ENCODE measurements at regions not wholly inside any gene's neighbourhood (a gene's known extent, or its start where the extent isn't known, plus 50 kb on each side); places are given as distances from the start of the nearest gene placed in this dataset.
A peak's percentile ranks its signal among the peaks of the same experiment; 100 is the strongest.

DNA sequence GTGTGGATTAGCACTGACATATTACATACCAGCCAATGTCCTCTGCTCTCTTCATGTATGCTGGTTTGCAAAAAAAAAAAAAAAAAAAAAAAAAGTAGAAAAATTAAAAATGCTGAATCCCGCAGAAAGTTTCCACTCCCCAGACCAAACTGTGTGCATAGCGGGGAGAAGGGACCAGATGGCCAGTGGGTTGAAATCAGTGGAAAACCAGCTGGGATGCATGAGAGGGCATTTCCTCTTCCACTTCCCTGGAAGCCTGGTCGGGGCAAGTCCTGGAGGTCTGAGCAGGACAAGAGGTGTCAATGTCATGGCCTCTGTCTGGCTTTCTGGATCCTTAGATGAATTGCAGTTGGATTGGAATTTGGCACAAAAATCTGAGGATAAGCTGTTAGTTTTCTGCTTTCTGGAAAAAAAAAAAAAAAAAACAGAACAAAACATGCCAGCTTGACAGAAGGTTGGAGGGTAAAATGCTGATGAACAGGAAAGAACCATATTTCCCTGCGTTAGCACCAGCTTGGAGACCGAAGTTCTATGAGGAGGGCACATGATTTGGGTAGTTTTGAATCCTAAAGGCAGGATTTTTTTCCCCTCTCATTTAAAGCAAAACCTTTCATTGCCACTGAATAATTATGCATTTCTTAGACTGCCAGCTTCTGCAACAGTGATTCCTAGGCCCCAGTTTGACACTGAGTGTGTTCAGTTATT is 941.5 kb upstream of the EEF2KMT start:
- DNase-seq: peak in 1 of 14 donors; percentile 89

DNA sequence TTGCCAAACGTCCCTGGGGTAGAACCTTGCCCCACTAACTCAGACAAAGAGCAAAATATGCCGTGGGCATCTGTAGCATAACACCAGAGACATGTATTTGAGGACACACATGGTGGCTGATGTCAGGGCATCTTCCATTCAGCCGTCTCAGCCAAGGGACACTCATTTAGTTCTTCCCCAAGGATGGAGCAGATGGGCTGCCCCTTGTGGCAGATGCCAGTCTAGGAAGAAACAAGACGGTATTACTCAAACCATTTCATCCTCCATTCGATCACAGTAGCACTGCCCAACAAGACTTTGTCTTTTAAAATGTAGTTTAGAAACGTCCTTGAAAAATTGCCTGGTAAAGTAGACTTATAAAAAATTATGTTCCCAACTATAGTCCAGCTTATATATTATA is 937.6 kb upstream of the EEF2KMT start:
- peak in 1 of 14 donors; percentile 61 for DNase-seq

DNA sequence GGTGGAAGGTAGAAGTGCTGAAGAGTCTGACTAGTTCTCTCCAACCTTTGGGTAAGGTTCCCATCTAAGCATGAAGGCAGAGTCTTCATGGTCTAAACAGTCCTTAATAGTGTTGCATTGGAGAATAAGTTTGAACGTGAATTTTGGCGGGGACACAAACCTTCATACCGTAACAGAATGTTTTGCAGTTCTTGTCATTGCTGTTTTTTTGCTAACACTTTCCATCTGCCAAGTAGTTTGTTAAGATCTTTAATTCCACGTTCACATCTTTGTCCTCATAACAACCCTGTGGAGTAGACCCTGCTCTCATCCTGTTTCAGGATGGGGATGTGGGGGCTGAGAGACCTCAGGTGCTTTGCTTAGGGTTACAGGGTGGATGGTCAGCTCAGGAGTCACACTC is 936.9 kb upstream of the EEF2KMT start:
- DNase-seq: no peak

DNA sequence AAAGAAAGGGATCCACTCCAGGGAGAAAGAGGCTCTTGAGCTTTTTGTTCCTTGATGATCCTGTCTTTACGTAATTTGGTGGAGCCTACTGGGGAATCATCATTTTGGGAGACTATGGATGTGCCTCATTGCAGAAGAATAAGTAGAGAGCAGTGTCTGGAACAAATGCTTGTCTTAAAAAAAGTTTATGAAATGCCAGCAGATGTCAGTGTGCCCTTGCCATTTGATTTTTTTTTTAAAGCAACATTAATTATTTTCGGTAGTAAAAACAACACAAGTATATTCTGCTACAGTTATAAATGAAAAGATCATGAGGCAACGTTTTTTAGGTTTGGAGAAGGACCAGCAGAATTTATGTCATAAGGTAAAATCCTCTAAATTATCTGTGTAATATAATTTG is 934.8 kb upstream of the EEF2KMT start:
- peak in 1 of 14 donors; percentile 58 for DNase-seq

DNA sequence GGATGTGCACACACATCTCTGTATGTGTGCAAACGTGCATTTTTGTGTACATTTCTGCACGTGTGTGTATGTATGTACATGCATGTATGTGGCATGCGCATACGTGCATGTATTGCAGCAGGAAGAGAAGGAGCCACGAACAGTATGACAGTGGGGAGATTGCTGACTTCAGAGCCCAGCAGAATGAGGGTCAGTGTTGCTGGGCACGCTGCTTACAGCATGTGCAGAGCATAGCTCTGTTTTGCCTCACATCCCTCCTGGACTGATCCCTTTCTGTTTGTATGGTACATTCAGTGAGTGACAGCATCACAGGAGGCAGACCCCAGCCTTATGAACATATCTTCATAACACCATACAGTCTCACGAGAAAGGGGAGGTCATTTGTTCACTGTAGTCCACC is 934.0 kb upstream of the EEF2KMT start:
- DNase-seq: peak in 1 of 14 donors; percentile 75

DNA sequence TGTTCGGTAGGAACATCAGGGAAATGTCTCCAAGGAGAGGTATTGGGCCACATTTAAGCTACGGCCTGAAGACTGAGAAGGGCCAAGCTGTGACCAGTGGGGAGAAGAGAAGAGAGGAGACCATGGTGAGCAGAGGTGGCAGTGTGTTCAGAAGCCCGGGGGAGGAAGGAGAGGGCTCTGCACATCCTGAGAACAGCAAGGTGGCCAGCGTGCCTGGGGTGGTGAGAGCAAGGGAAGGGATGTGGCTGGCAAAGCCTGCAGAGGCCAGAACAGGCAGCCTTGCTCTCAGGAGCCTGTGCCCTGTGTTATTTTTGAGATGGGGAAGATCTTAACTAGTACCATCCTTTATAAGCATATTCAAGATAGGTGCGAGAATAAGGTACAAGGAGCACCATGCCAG is 933.5 kb upstream of the EEF2KMT start:
- peak in 1 of 14 donors; percentile 76 for DNase-seq

DNA sequence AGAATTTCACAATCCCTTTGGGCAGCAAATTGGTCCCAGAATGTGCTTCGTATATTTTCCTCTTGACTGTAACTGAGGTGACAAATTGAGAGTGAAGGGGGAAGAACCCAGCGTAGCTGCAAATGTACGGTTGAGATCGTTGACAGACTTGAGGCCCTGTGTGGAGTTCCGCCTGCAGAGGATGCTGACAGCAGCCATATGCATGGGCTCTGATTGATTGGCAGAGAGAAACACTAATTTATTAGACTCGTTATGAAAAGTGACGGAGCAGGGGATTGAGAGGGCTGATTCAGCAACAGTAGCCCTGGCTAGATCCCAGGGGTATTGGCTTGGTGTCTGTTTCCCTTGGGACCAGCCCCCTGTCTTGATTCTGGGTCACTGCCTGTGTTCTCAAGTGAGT is 930.1 kb upstream of the EEF2KMT start:
- no peak for DNase-seq

DNA sequence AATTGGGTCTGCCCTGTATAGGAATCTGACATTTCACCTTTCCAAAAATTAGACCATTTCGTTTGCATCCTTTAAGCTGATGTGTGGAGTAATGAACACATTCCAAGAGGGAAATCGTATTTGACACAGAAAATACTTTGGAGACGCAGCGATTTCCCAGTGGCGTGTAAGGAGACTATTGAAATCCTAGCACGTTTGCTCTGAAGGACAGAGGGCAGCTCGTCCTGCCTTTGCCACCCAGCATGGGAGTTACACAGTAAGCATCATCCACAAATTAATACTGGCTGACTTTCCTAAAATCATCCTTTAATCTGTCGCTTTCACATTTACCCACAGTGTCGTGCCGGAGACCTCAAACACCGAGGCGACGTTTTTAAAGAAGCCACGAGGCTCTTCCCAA is 925.9 kb upstream of the EEF2KMT start:
- peak in 1 of 14 donors; percentile 29 for DNase-seq

DNA sequence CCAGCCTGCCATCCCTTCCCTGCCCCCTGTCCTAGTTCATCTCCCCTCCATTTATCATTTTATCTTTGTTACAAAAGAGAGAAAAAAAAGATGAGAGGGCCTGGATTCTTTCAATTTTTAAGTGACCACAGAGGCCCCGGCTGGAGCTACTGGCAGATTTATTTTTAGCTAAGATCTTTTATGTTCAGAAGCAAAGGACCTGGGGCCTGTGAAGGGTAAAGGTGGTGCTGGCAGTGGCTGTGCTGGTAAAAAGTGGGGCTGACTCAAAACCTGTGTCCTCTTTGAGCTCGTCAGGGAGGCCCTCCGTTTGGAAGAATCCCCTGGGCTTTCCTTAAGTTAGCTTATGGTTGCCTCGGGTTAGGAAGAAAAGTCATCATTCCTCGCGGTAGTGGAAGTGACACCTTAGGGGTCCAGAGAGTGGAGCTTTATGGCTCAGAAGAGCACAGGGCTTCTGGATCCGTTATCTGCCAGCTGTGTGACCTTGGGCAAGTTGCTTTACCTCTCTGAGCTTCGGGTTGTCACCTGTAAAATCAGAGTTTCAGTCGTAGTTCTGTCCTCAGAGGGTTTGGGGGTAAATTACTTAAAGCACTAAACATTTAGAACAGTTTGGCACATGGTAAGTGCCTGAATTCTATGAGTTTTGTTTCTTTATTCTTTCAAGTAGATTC is 923.8 kb upstream of the EEF2KMT start:
- DNase-seq: peak in 1 of 14 donors; percentile 59

DNA sequence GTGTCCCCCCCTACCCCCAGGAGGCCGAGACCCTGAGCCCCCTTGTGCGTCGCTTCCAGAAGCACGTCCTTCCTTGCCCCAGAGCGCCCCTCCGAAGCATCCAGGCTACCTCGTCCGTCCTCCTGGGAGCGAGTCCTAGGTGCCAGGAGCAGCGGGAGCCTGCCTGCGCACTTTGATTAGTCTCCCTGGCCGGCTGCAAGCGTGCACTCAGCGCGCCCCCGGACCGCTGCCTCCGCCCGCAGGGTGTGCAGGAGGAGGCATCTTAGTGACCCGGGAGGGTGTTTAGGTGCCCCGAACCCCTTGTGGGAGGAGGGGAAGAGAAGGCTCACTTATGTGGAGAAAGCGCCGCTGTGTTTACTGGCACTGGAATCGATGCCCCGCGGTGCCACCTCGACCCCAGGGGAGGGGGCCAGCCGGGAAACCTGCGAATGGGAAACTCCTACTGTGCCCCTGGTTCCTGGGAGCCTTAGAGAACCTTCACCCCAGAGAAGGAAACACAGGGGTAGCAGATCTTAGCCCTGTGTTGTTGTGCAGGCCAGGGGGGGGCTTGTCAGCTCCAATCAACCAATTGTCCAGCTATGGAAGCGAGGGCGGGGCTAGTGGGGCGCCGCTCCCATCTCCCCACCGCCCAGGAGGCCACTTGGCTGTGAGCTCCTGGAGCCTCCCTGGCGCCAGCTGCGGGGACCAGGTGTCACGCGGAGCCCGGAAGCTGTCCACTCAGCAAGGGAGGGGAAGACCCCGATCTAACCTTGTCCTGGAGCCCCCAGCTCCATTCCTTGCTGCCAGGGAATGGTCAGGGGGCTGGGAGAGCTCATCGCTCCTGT is 922.8 kb upstream of the EEF2KMT start:
- DNase-seq: peak in 2 of 14 donors; percentile 13 to 67

DNA sequence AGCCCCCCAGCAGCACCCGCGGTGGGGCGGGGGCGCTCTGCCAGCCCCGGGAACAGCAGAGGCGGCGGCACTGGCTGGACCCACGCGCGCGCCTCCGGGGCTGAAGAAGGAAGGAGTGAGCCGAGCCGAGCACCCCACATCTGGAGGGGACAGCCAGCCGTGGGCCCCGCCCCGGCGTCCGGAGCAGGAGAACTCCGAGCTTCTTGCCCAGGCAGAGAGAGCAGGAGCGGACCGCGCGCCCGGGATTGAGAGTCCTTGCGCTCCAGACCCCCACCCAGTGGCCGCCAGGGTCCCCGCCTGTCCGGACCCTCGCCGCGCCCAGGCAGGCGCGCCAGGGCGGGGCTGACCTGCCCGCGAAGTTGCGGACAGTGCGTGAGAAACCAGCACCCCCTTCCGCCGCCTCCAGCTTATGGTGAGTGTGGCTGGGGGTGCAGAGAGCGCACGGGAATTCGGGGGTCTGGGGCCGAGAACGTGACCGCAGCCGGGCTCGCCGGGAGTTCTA is 921.9 kb upstream of the EEF2KMT start:
- peak in 2 of 14 donors; percentile 8 to 53 for DNase-seq

DNA sequence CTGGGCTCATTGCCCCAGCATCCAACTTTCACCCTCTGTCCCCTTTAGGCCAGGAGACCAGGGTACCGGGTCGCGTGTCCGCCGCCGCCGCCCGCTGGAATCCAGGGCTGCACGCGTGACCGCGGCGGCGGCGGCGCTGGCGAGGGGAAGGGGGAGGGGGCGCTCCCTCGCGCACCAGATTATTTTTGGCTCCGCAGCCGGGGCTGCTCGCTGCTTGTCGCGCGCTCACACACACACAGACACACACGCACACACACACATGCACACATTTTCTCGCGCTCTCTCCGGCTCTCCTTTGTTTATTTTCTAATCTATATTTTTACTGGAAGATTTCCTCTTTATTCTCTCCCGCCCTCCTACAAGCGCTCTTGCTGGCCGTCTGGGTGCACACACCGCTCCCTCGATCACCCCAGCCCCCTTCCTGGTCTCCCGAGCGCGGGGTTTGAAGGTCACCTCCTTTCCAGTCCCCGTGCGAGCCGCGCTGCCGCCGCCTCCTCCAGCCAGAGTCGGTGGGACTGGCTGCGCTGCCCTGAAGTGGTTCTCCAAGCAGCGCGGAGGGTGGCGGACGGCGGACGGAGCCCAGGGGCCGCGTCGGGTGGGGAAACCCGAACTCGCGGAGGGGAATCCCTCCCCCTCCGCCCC is 921.4 kb upstream of the EEF2KMT start:
- DNase-seq: peak in 1 of 14 donors; percentile 51

DNA sequence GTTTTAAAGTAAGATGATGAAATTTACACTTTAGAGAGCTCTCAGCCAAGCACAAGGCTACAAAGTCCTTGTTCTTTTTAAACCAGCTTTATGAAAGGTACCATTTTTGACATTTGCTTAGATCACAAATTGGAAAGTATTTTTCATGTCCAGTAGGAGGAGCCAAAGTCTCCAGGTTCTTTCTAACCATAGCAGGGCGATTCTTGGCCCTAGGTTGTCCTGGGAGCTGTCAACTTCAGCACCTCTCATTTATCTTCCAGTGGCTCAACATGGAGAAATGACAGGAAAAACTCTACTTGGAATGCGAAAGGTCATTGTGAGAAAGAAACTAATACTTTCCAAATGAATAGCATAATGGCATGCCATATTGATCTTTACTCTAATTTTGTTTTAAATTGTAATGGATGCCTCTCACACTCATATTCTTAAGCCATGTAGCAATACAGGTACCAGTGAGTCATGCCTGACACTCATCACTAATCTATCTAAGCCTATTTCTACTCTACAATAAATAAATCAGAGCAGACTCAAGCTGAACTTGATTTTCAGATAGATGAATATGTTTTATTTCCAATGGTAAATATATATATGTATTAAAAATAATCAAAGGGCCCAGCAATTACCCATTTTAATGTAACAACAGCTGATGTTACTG is 919.1 kb upstream of the EEF2KMT start:
- DNase-seq: peak in 1 of 14 donors; percentile 45

DNA sequence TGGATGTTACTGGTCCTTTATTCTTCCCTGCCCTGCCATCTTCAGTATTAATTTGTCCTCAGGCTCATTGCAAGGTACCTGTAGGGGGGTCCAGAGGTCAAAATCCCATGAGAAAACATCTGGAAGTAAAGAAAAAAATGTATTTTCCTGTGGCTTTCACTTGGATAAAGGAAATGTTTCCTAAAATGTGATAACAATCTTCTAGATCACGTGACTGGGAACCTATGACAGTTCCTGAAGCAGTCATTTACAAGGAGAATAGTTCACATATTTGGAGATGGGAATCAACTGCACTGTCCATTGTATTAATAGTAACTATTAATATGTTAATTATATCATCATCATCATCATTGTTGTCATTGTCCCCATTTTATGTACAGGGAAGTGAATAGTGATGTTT is 915.1 kb upstream of the EEF2KMT start:
- no peak for DNase-seq

DNA sequence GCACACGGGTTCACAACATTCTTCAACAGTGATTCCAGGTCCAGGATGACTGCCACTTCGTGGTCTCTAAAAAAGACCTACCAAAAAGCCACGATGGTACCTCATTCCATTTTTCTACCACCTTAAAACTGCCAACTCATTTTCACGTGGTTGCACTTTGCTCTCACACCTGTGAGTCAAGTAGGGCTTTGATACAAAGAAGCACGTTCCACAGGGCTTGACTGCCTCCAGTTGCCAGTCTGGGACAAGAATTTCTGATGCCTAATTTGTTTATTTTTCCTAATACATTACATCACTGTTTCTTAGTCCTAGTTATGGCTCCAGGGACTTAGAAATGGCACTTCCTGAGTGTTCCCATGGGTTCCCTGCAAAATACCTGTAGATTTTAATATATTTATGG is 911.6 kb upstream of the EEF2KMT start:
- DNase-seq: no peak

DNA sequence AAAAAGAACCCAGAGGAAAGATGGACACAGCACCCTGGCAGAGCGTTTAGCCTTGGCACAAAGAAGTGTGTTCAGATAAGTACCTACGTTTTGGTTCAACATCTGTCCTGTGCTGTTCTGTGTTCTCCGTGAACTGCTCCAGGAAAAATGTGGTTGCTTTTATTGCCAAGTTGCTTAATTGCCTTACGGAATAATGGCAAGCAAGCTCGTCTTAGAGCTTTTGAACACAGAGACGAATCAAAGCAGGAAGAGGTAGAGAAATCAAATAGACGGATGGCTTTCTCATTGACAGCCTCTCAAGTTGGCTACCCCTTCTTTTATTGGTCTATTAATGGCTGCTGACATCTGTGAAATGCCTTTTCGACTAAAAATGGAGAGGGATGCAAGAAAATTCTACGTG is 911.1 kb upstream of the EEF2KMT start:
- DNase-seq: no peak

DNA sequence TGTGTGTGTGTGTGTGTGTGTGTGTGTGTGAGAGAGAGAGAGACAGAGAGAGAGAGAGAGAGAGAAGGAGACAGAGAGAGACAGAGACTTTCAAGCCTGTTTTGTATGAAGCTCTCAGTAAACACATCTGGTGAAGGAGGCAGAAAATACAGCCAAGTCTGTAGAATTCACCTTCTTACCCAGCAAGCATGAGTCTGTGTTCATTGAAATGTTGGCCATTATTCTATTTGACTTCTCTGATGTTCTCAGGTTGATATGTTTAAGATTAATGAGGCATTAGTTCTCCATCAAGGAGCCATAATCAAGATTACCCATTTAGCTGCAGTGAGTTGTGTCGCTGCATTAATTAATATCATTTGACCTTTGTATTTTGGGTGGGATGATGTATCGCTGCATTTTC is 895.8 kb upstream of the EEF2KMT start:
- no peak for DNase-seq

DNA sequence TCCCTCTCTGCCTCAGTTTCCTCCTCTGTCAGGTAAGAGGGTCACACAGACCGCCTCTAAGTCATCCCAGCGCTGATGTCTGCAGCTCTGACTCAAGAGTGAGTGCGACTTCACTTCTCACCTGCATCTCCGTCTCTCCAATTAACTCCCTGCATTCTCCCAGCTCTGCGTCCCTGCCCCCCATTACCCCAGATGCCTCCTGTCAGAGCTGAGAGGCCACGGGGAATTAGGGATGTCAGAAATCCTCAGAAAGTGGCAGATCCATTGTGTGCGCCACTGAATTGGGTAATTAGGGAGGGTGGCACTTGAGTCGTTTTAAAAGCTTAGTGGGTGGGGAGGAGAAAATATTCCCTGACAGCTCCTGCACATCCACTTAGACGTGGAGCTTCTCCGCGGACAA is 885.4 kb upstream of the EEF2KMT start:
- DNase-seq: no peak

DNA sequence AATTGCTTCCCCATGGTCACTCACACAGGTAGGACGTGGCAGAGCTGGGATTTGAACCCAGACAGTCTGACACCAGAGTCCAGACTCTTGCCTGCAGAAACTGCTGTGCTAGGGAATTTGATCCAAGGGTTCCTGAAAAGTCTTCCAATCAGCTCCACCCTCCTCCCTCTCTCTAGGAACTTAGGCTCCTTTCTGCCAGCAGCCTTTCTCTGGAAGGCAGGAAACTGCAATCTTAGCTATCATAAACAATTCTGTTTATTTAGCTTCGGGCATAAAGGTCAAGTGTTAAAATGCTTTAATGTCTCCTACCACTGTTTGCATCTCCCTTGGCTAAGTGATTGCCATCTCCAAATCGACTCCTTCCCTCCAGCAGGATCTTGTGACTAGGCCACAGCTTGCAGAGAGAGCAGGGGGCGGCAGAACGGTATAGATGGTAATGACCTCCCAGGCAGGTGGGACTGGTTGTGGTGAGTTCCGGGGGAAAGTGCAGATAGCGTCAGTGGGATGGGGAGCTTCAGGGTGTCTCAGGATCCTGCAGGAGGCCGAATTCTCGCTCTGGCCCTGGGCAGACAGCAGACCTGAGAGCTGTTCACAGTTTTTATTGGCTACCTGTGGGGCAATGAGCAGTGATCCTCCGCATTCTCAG is 882.4 kb upstream of the EEF2KMT start:
- DNase-seq: no peak

DNA sequence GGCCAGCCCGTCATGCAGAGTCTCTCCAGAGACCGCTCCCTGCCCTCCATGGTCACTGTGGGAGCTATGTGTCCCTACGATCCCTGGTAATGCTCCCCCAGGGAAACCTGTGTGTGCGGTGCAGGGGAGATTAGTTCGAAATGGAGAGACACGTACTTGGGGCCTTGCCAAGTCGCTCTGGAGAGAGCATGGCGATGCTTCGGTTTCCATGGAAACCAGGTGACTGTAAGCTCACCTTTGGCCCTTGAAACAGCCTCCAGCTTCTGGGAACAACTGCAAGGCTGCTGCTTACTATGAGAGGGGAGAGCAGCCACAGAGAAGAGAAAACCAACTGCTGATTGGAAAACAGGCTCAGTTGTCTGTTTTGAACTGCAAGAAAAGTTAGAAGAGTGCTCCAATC is 879.7 kb upstream of the EEF2KMT start:
- DNase-seq: no peak

DNA sequence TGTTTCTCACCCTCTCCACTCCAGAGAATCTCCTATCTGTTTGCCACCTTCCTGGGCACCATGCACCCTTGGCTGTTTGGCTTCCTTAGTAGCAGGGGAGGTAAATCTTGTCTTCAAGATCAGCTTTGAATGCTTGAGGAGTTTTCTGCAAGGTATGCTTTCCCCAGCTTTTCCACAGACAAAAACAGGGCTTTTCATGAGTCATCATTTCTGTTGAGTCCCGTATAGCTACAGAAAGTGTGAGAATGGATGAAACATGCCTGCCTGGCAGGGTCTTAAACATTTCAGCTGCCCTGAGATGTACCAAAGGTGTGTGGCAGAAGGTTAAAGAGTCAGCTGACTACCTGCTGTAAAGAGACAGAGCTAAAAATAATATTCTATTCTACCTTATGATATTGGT is 875.2 kb upstream of the EEF2KMT start:
- DNase-seq: no peak

DNA sequence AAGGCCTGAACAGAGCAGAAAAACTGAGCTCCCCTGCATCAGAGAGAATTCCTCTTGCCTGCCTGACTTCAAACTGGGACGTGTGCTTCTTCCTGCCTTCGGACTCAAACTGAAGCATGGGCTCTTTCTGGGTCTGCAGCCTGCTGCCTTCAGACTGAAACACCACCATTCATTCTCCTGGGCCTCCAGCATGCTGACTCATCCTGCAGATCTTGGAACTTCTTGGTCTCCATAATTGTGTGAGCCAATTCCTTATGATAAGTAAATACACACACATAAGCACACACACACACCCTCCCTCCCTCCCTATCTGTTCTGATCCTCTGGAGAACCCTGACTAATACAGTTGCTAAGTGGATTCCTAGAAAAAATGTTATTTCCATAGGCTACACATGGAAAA is 874.3 kb upstream of the EEF2KMT start:
- no peak for DNase-seq

All from C1 segment of cervical spinal cord (tissue), 14 donors.